ENCODE measurements at regions not wholly inside any gene's neighbourhood (a gene's known extent, or its start where the extent isn't known, plus 50 kb on each side); places are given as distances from the start of the nearest gene placed in this dataset.

GRCh38 chr22:22346401-22347107, 102.0 kb downstream of the VPREB1 start:
- Mint-ChIP-seq H3K4me3 (ENCODE audit: low read depth, unreplicated experiment) (no peak overlapping the region), H3K27me3 (ENCODE audit: unreplicated experiment) (peaks cover 75% of the 10 kb centered on the region), H3K4me1 (ENCODE audit: low read depth, unreplicated experiment) (no peaks in the 10 kb centered on the region), H3K27ac (ENCODE audit: unreplicated experiment) (no peak overlapping the region), H3K36me3 (ENCODE audit: insufficient read depth, unreplicated experiment) (no peaks in the 10 kb centered on the region), H3K9me3 (ENCODE audit: low read depth, unreplicated experiment) (no peaks in the 10 kb centered on the region)
- CTCF ChIA-PET: no interaction called here
- BruUV-seq (replicated peaks): no TSS peak
- TF ChIP-seq CTCF (IDR thresholded peaks at IDR 0.05; ENCODE audit: unreplicated experiment): no peak
- DNase-seq: no peak
- intact Hi-C loops (cut with micrococcal nuclease; ENCODE audit: unreplicated experiment): no loop called here

DNA sequence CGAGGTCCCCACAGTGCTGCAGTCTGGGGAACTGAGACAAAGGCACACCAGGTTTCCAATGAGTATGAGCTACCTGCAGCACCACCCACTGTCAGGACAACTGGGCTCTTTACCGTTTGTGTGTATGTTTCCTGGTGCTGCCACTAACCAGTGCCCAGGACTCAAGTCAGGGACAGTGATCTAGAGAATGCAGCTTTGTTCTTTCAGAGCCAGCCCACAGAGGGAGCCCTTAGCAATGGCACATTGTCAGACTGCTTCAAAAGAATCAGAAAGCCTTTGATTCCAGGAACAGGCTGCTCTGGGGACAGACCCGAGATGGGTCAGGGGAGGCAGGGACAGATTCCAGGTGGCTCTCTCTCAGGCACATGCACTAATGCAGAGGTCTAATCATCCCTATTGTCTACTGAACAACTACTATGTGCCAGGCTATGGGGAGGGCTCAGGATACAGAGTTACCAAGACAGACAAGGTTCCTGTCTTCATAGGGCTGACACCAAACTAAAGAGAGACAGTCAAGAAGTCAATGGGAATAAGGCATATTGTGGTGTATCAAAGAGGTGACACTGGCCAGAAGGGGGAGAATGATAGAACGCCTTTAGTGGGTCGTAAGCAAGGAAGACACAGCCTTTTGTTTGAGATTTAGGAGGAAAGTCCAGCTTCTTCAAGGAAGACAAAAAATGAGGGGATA, 103.7 kb downstream of the VPREB1 start:
- no peak overlapping the region for H3K4me3 Mint-ChIP-seq (ENCODE audit: low read depth, unreplicated experiment)
- TF ChIP-seq CTCF (IDR thresholded peaks at IDR 0.05; ENCODE audit: unreplicated experiment): no peak
- H3K4me1 Mint-ChIP-seq (ENCODE audit: low read depth, unreplicated experiment): no peaks in the 10 kb centered on the region
- no peak overlapping the region for H3K27ac Mint-ChIP-seq (ENCODE audit: unreplicated experiment)
- H3K27me3 Mint-ChIP-seq (ENCODE audit: unreplicated experiment): peaks cover 86% of the 10 kb centered on the region
- DNase-seq: peak; percentile 49
- CTCF ChIA-PET: interaction anchor here (0.6 to 1.3 kb wide), 3 partner anchors 49 to 1953 kb away, joined by 3 to 5 read pairs (median 4); no protein-coding TSS in a partner anchor
- no peaks in the 10 kb centered on the region for H3K9me3 Mint-ChIP-seq (ENCODE audit: low read depth, unreplicated experiment)
- intact Hi-C loops (cut with micrococcal nuclease; ENCODE audit: unreplicated experiment): no loop called here
- H3K36me3 Mint-ChIP-seq (ENCODE audit: insufficient read depth, unreplicated experiment): no peaks in the 10 kb centered on the region
- BruUV-seq (replicated peaks): no TSS peak

- Mint-ChIP-seq H3K4me3 (ENCODE audit: low read depth, unreplicated experiment) (no peak overlapping the region), H3K9me3 (ENCODE audit: low read depth, unreplicated experiment) (no peaks in the 10 kb centered on the region), H3K27ac (ENCODE audit: unreplicated experiment) (no peak overlapping the region), H3K4me1 (ENCODE audit: low read depth, unreplicated experiment) (no peaks in the 10 kb centered on the region), H3K36me3 (ENCODE audit: insufficient read depth, unreplicated experiment) (no peaks in the 10 kb centered on the region), H3K27me3 (ENCODE audit: unreplicated experiment) (peaks cover 87% of the 10 kb centered on the region)
- CTCF ChIA-PET: interaction anchor here (0.6 to 1.3 kb wide), 3 partner anchors 48 to 1954 kb away, joined by 3 to 5 read pairs (median 4); no protein-coding TSS in a partner anchor
- no TSS peak for BruUV-seq (replicated peaks)
- intact Hi-C loops (cut with micrococcal nuclease; ENCODE audit: unreplicated experiment): loop anchor here (1.0 kb wide), 1 partner anchor 48 kb away; no protein-coding TSS in a partner anchor
- TF ChIP-seq CTCF (IDR thresholded peaks at IDR 0.05; ENCODE audit: unreplicated experiment): no peak
- DNase-seq: no peak
Measured at GRCh38 chr22:22348815-22349454, 104.3 kb downstream of the VPREB1 start.

DNA sequence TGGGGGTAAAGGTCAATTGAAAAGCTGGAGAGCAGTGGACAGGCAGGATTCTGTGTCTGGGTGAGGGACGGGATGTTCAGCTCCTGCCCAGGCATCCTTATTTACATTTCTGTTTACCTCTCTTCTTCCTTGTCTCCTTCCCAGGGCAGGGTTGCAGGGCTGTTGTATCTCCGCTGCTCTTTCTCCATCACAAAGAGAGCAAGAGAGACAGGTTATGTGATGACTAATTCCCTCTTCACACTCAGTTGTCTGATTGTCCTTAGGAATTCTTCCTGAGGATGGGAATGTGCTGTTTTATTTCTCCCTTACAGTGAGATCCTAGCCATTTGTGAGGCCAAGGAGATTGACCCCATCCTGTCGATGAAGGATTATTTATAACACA, 104.9 kb downstream of the VPREB1 start:
- Mint-ChIP-seq H3K4me3 (ENCODE audit: low read depth, unreplicated experiment) (no peak overlapping the region), H3K27me3 (ENCODE audit: unreplicated experiment) (peaks cover 92% of the 10 kb centered on the region), H3K27ac (ENCODE audit: unreplicated experiment) (no peak overlapping the region), H3K36me3 (ENCODE audit: insufficient read depth, unreplicated experiment) (no peaks in the 10 kb centered on the region), H3K4me1 (ENCODE audit: low read depth, unreplicated experiment) (no peaks in the 10 kb centered on the region), H3K9me3 (ENCODE audit: low read depth, unreplicated experiment) (no peaks in the 10 kb centered on the region)
- CTCF ChIA-PET: interaction anchor here (1.1 kb wide), 1 partner anchor 47 kb away, joined by 4 read pairs; no protein-coding TSS in a partner anchor
- TF ChIP-seq CTCF (IDR thresholded peaks at IDR 0.05; ENCODE audit: unreplicated experiment): no peak
- no TSS peak for BruUV-seq (replicated peaks)
- DNase-seq: no peak
- intact Hi-C loops (cut with micrococcal nuclease; ENCODE audit: unreplicated experiment): loop anchor here (1.0 kb wide), 1 partner anchor 48 kb away; no protein-coding TSS in a partner anchor
